Glutamatergic neuron (in vitro differentiated cells): ENCODE measurements at regions not wholly inside any gene's neighbourhood (a gene's known extent, or its start where the extent isn't known, plus 50 kb on each side); places are given as distances from the start of the nearest gene placed in this dataset.

Source experiments
- DNase-seq: peaks from one replicate; pipeline ENCODE4 v3.0.0; 2022
- H3K27ac Mint-ChIP-seq: one replicate; pipeline ENCODE4 v1.8.0; 2020; ENCODE audit warnings: mild to moderate bottlenecking, mixed read lengths, inconsistent platforms; ENCODE audit not compliant: unreplicated experiment
- H3K27me3 Mint-ChIP-seq: one replicate; pipeline ENCODE4 v1.8.0; 2020; ENCODE audit warnings: mild to moderate bottlenecking, moderate library complexity, mixed read lengths, inconsistent platforms; ENCODE audit not compliant: unreplicated experiment
- H3K36me3 Mint-ChIP-seq: one replicate; pipeline ENCODE4 v1.8.0; 2020; ENCODE audit warnings: mild to moderate bottlenecking, mixed read lengths, inconsistent platforms; ENCODE audit not compliant: unreplicated experiment
- H3K4me1 Mint-ChIP-seq: one replicate; pipeline ENCODE4 v1.8.0; 2020; ENCODE audit warnings: mild to moderate bottlenecking, low read depth, mixed read lengths, inconsistent platforms; ENCODE audit not compliant: unreplicated experiment
- H3K4me3 Mint-ChIP-seq: one replicate; pipeline ENCODE4 v1.8.0; 2020; ENCODE audit warnings: mild to moderate bottlenecking, mixed read lengths, inconsistent platforms; ENCODE audit not compliant: unreplicated experiment
- H3K9me3 Mint-ChIP-seq: one replicate; pipeline ENCODE4 v1.8.0; 2020; ENCODE audit warnings: mild to moderate bottlenecking, moderate library complexity, mixed read lengths, inconsistent platforms; ENCODE audit not compliant: unreplicated experiment
- CTCF ChIP-seq: fragments of 200-600 bp; sonication (generic); IDR thresholded peaks from one replicate; pipeline ENCODE4 v1.5.0; 2021; ENCODE audit not compliant: partially characterized antibody, unreplicated experiment

- H3K9me3 Mint-ChIP-seq = peaks cover 6% of the 10 kb centered on the region
- no peak overlapping the region for H3K27ac Mint-ChIP-seq
- H3K27me3 Mint-ChIP-seq = peaks cover 4% of the 10 kb centered on the region
- TF ChIP-seq CTCF = no peak
- no peak overlapping the region for H3K4me3 Mint-ChIP-seq
- DNase-seq = peak; percentile 28
- no peaks in the 10 kb centered on the region for H3K4me1 Mint-ChIP-seq
- no peaks in the 10 kb centered on the region for H3K36me3 Mint-ChIP-seq
These were observed 52.3 kb upstream of the EN2 start for GRCh38 chr7:155405399-155406318.

GRCh38 chr7:155407799-155408198 lies 50.1 kb upstream of the EN2 start:
- Mint-ChIP-seq H3K9me3 (peaks cover 8% of the 10 kb centered on the region), H3K36me3 (no peaks in the 10 kb centered on the region), H3K4me3 (no peak overlapping the region), H3K4me1 (no peaks in the 10 kb centered on the region), H3K27me3 (peaks cover 7% of the 10 kb centered on the region), H3K27ac (no peak overlapping the region)
- no peak for DNase-seq
- no peak for TF ChIP-seq CTCF
